ENCODE measurements at regions not wholly inside any gene's neighbourhood (a gene's known extent, or its start where the extent isn't known, plus 50 kb on each side); places are given as distances from the start of the nearest gene placed in this dataset.

- Mint-ChIP-seq H3K4me1 (no peaks in the 10 kb centered on the region), H3K4me3 (no peak overlapping the region), H3K36me3 (no peaks in the 10 kb centered on the region)
Observed at GRCh38 chr5:18972177-18972576, 1015.8 kb downstream of the CDH18 start.

GRCh38 chr5:18975624-18976023, 1012.4 kb downstream of the CDH18 start:
- Mint-ChIP-seq H3K27ac (no peak overlapping the region), H3K4me3 (no peak overlapping the region), H3K27me3 (no peaks in the 10 kb centered on the region), H3K36me3 (no peaks in the 10 kb centered on the region), H3K4me1 (no peaks in the 10 kb centered on the region), H3K9me3 (peaks cover 2% of the 10 kb centered on the region)
- no peak for DNase-seq

More at GRCh38 chr5:18972177-18972576, 1015.8 kb downstream of the CDH18 start:
- H3K9me3 Mint-ChIP-seq, result no peaks in the 10 kb centered on the region
- DNase-seq, result no peak
- H3K27ac Mint-ChIP-seq, result no peak overlapping the region
- H3K27me3 Mint-ChIP-seq, result no peaks in the 10 kb centered on the region

GRCh38 chr5:18977880-18978279, 1010.1 kb downstream of the CDH18 start:
- no peaks in the 10 kb centered on the region for H3K36me3 Mint-ChIP-seq
- H3K27ac Mint-ChIP-seq, result no peak overlapping the region
- H3K9me3 Mint-ChIP-seq, result peaks cover 2% of the 10 kb centered on the region
- DNase-seq, result no peak
- H3K4me1 Mint-ChIP-seq, result no peaks in the 10 kb centered on the region
- H3K27me3 Mint-ChIP-seq, result no peaks in the 10 kb centered on the region
- H3K4me3 Mint-ChIP-seq, result no peak overlapping the region

- H3K4me3 Mint-ChIP-seq, result no peak overlapping the region
- H3K4me1 Mint-ChIP-seq, result no peaks in the 10 kb centered on the region
- no peak for DNase-seq
- H3K27me3 Mint-ChIP-seq, result no peaks in the 10 kb centered on the region
- no peaks in the 10 kb centered on the region for H3K36me3 Mint-ChIP-seq
- no peak overlapping the region for H3K27ac Mint-ChIP-seq
- peaks cover 4% of the 10 kb centered on the region for H3K9me3 Mint-ChIP-seq
Observed at GRCh38 chr5:18984559-18985080, 1003.4 kb downstream of the CDH18 start.

GRCh38 chr5:18985171-18985758, 1002.7 kb downstream of the CDH18 start:
- no peak for DNase-seq
- peaks cover 3% of the 10 kb centered on the region for H3K9me3 Mint-ChIP-seq
- H3K27me3 Mint-ChIP-seq, result no peaks in the 10 kb centered on the region
- no peak overlapping the region for H3K4me3 Mint-ChIP-seq
- H3K4me1 Mint-ChIP-seq, result no peaks in the 10 kb centered on the region
- H3K36me3 Mint-ChIP-seq, result no peaks in the 10 kb centered on the region
- no peak overlapping the region for H3K27ac Mint-ChIP-seq

- H3K9me3 Mint-ChIP-seq, result peaks cover 3% of the 10 kb centered on the region
- no peaks in the 10 kb centered on the region for H3K4me1 Mint-ChIP-seq
- H3K27me3 Mint-ChIP-seq, result no peaks in the 10 kb centered on the region
- no peak overlapping the region for H3K27ac Mint-ChIP-seq
- H3K36me3 Mint-ChIP-seq, result no peaks in the 10 kb centered on the region
- no peak overlapping the region for H3K4me3 Mint-ChIP-seq
- DNase-seq, result no peak
Observed at GRCh38 chr5:18987101-18987500, 1000.9 kb downstream of the CDH18 start.

GRCh38 chr5:18990852-18991251, 997.1 kb downstream of the CDH18 start:
- no peak for DNase-seq
- no peaks in the 10 kb centered on the region for H3K36me3 Mint-ChIP-seq
- H3K4me3 Mint-ChIP-seq, result no peak overlapping the region
- no peaks in the 10 kb centered on the region for H3K27me3 Mint-ChIP-seq
- no peak overlapping the region for H3K27ac Mint-ChIP-seq
- H3K9me3 Mint-ChIP-seq, result peaks cover 1% of the 10 kb centered on the region
- no peaks in the 10 kb centered on the region for H3K4me1 Mint-ChIP-seq

- Mint-ChIP-seq H3K27ac (no peak overlapping the region), H3K4me3 (no peak overlapping the region), H3K36me3 (no peaks in the 10 kb centered on the region), H3K9me3 (peaks cover 1% of the 10 kb centered on the region), H3K27me3 (no peaks in the 10 kb centered on the region), H3K4me1 (no peaks in the 10 kb centered on the region)
- DNase-seq, result no peak
Observed at GRCh38 chr5:18992264-18992663, 995.7 kb downstream of the CDH18 start.

GRCh38 chr5:18999478-18999877, 988.5 kb downstream of the CDH18 start:
- Mint-ChIP-seq H3K4me3 (no peak overlapping the region), H3K9me3 (peaks cover under 1% of the 10 kb centered on the region), H3K36me3 (no peaks in the 10 kb centered on the region), H3K4me1 (no peaks in the 10 kb centered on the region), H3K27me3 (no peaks in the 10 kb centered on the region), H3K27ac (no peak overlapping the region)
- no peak for DNase-seq

- H3K27me3 Mint-ChIP-seq, result no peaks in the 10 kb centered on the region
- H3K36me3 Mint-ChIP-seq, result no peaks in the 10 kb centered on the region
- H3K4me1 Mint-ChIP-seq, result no peaks in the 10 kb centered on the region
- H3K27ac Mint-ChIP-seq, result no peak overlapping the region
- H3K9me3 Mint-ChIP-seq, result peaks cover 6% of the 10 kb centered on the region
- H3K4me3 Mint-ChIP-seq, result no peak overlapping the region
- no peak for DNase-seq
Observed at GRCh38 chr5:19001054-19001453, 986.9 kb downstream of the CDH18 start.

- no peaks in the 10 kb centered on the region for H3K36me3 Mint-ChIP-seq
- peaks cover 6% of the 10 kb centered on the region for H3K9me3 Mint-ChIP-seq
- DNase-seq, result no peak
- no peak overlapping the region for H3K4me3 Mint-ChIP-seq
- H3K27me3 Mint-ChIP-seq, result no peaks in the 10 kb centered on the region
- H3K4me1 Mint-ChIP-seq, result no peaks in the 10 kb centered on the region
- no peak overlapping the region for H3K27ac Mint-ChIP-seq
Observed at GRCh38 chr5:19001539-19001938, 986.5 kb downstream of the CDH18 start.

- Mint-ChIP-seq H3K4me1 (no peaks in the 10 kb centered on the region), H3K36me3 (no peaks in the 10 kb centered on the region), H3K27me3 (no peaks in the 10 kb centered on the region)
Observed at GRCh38 chr5:19002111-19002510, 985.9 kb downstream of the CDH18 start.

GRCh38 chr5:19018822-19019221, 969.2 kb downstream of the CDH18 start:
- Mint-ChIP-seq H3K27me3 (no peaks in the 10 kb centered on the region), H3K4me1 (no peaks in the 10 kb centered on the region), H3K4me3 (no peak overlapping the region), H3K36me3 (no peaks in the 10 kb centered on the region), H3K9me3 (peaks cover 1% of the 10 kb centered on the region), H3K27ac (no peak overlapping the region)
- no peak for DNase-seq

More at GRCh38 chr5:19002111-19002510, 985.9 kb downstream of the CDH18 start:
- Mint-ChIP-seq H3K4me3 (no peak overlapping the region), H3K27ac (no peak overlapping the region), H3K9me3 (peaks cover 6% of the 10 kb centered on the region)
- no peak for DNase-seq

- Mint-ChIP-seq H3K36me3 (no peaks in the 10 kb centered on the region), H3K4me1 (no peaks in the 10 kb centered on the region)
Observed at GRCh38 chr5:19031491-19031890, 956.5 kb downstream of the CDH18 start.

GRCh38 chr5:19035816-19036215, 952.2 kb downstream of the CDH18 start:
- Mint-ChIP-seq H3K4me3 (no peak overlapping the region), H3K4me1 (no peaks in the 10 kb centered on the region), H3K27ac (no peak overlapping the region), H3K27me3 (no peaks in the 10 kb centered on the region), H3K9me3 (peaks cover 5% of the 10 kb centered on the region), H3K36me3 (no peaks in the 10 kb centered on the region)
- DNase-seq, result no peak

More at GRCh38 chr5:19031491-19031890, 956.5 kb downstream of the CDH18 start:
- Mint-ChIP-seq H3K27me3 (no peaks in the 10 kb centered on the region), H3K4me3 (no peak overlapping the region), H3K27ac (no peak overlapping the region), H3K9me3 (peaks cover 6% of the 10 kb centered on the region)
- no peak for DNase-seq

GRCh38 chr5:19042106-19042505, 945.9 kb downstream of the CDH18 start:
- H3K4me1 Mint-ChIP-seq, result no peaks in the 10 kb centered on the region

More at GRCh38 chr5:19042106-19042505, 945.9 kb downstream of the CDH18 start:
- Mint-ChIP-seq H3K9me3 (peaks cover 1% of the 10 kb centered on the region), H3K27me3 (no peaks in the 10 kb centered on the region), H3K27ac (no peak overlapping the region), H3K4me3 (no peak overlapping the region), H3K36me3 (no peaks in the 10 kb centered on the region)
- DNase-seq, result no peak

Measured in activated naive CD8-positive, alpha-beta T cell treated with anti-CD3 and anti-CD28 coated beads for 36 hours (primary cell).